ENCODE measurements at regions not wholly inside any gene's neighbourhood (a gene's known extent, or its start where the extent isn't known, plus 50 kb on each side); places are given as distances from the start of the nearest gene placed in this dataset.

- TF ChIP-seq CTCF (IDR thresholded peaks at IDR 0.05; ENCODE audit: extremely low read depth in 1 of 2, insufficient read depth in 1 of 2, low read depth in 1 of 2, low read length in 2 of 2), result no peak
- no peak for TF ChIP-seq EZH2 (IDR thresholded peaks at IDR 0.05; ENCODE audit: borderline replicate concordance, low read depth, low read length, severe bottlenecking)
- TF ChIP-seq POLR2A (IDR thresholded peaks at IDR 0.05; ENCODE audit: low read depth, low read length), result no peak
These were observed 246.4 kb upstream of the HDAC4 start for GRCh38 chr2:239647052-239647819.
